ENCODE measurements at regions not wholly inside any gene's neighbourhood (a gene's known extent, or its start where the extent isn't known, plus 50 kb on each side); places are given as distances from the start of the nearest gene placed in this dataset.

DNA sequence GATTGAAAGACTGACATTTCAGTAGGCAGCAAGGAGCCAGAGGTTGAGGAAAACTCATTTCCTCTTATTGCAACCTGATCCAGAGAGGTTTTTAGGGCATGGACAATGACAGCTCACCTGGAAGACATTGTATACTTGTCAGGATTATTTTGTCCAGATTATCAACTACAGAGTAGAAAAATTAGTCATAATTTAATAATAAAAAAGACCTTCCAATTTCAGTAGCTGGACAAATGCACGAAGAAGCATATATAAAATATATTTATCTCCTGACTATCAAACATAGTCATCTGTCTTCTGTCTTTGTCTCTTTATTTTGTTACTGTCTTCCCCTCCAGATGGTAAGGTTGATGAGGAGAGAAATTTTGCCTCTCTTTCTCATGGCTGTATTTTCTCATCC, 330.6 kb upstream of the RAG2 start:
- no peak for DNase-seq (ENCODE audit: low read depth in 2 of 2)

GRCh38 chr11:36899800-36900199, 301.8 kb upstream of the RAG2 start:
- no peak for DNase-seq (ENCODE audit: low read depth in 2 of 2)

- DNase-seq (ENCODE audit: low read depth in 2 of 2) = no peak
Observed at GRCh38 chr11:36890841-36891240, 292.8 kb upstream of the RAG2 start.

DNA sequence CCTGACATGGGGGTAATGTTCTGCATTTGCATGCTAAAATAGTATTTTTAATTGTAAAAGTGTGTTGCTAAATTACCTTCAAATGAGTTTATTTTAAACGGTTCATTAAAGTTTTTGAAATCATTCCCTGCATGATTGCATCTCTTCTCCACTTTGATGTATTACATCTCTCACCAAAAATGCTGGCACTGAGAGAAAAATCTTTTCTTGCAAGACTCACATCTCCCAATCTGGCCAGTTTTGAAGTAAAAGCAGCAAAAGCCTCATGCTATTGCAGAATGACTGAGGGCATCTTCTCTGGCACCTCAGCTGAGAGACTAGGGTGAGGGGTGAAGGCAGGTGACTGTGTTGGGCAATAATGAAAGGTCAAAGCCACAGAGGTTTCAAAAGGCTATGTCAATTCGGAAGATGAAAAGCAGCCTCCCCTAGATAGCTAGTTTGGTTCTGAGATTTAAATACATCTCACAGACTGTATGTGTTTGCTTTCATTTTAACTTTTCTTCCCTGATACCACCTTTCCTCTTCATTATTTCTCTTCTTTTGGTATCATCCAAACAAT, 292.2 kb upstream of the RAG2 start:
- DNase-seq (ENCODE audit: low read depth in 2 of 2) = no peak

DNA sequence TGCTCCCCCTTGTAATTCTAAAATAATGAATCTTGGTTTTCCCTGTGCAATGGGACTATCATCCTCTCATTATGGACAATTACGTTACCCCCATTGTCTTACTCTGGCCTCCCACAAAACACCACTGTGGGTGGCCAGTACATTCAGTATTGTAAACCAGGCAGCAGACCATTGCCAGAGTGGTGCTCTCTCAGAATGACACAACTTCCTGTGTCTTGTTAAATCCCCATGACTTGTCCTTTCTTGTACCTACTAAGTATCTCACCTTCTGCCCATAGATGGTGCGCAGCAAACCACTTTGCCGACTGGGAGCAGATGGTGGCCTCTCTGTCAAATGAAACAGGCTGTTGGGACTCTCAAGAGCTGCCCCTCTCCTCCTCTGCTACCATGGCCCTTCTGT, 287.1 kb upstream of the RAG2 start:
- no peak for DNase-seq (ENCODE audit: low read depth in 2 of 2)

DNA sequence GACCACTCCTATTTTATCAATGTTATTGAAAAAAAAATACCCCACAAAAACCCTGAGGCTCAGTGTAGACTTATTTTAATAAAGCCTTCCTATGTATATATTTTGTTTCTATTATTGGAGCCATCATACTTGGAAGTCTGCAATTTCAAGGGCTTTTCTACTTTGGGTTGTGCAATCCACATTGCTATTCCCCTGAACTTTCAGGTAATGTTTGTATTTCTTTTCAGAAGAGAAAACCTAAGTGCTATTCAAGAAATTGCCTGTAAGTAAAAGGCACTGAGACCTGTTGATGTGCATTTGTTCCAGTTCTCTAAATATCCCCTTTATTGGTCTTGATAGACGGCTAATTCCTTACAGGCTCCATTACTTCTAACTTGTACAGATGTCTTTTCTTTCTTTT, 280.7 kb upstream of the RAG2 start:
- no peak for DNase-seq (ENCODE audit: low read depth in 2 of 2)

DNA sequence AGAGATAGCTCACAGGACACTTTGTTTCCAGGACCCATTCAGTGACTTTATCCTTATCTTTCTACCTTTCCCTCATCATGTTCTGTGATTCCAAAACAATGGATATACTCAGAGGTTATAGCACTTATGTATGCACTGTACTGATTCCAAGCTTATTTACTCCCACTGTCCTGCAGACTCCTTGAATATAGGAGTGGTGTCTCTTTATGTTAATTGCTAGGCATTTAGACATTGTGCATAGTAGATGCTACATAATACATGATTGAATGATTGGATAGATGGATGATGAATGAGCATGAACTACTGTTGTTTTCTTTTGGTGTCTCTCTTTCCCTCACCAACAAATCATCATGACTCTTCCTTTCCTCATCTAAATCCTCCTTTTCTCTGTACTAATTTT, 279.1 kb upstream of the RAG2 start:
- DNase-seq (ENCODE audit: low read depth in 2 of 2) = no peak

- no peak for DNase-seq (ENCODE audit: low read depth in 2 of 2)
Observed at GRCh38 chr11:36876266-36876665, 278.2 kb upstream of the RAG2 start.

DNA sequence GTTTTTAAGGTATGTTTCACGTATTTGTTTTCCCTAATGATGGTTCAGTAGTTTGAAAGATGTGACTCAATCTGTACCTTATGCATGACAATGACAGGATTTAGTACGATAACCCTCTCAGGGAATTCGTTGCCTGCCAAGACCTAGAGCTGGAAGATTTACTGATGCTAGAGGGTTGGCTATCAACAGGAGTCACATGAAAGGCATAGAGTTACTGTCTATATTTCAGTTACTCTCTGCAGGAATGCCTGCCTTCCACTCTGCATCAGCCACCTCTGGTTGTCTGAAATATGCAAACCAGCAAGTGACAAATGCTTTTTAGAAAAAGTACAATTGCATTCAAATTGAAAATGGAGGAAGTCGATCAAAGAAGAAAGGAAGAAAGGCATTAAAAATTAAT, 276.3 kb upstream of the RAG2 start:
- no peak for DNase-seq (ENCODE audit: low read depth in 2 of 2)

GRCh38 chr11:36870361-36870760, 272.3 kb upstream of the RAG2 start:
- DNase-seq (ENCODE audit: low read depth in 2 of 2) = no peak

- no peak for DNase-seq (ENCODE audit: low read depth in 2 of 2)
Observed at GRCh38 chr11:36868380-36868779, 270.3 kb upstream of the RAG2 start.

GRCh38 chr11:36865846-36866245, 267.8 kb upstream of the RAG2 start:
- no peak for DNase-seq (ENCODE audit: low read depth in 2 of 2)

- no peak for DNase-seq (ENCODE audit: low read depth in 2 of 2)
Observed at GRCh38 chr11:36854875-36855274, 256.8 kb upstream of the RAG2 start.

DNA sequence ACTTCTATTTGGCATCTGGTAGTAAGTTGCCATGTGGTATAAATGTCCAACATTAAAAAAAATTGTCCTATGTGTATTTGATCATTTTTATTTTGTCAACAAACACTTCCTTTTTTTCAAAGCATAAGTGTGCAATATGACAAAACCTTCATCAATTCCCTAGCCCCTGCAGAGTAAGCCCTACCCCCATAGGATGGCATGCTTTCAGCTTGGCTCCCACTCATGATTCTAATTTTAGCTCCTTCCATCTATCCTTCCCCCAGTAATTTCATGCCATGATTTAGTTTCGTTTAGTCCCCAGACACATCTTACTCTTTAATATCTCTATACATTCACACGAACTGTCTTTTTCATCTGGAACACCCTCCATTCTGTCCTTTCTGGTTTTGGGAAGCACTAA, 250.6 kb upstream of the RAG2 start:
- DNase-seq (ENCODE audit: low read depth in 2 of 2) = no peak

DNA sequence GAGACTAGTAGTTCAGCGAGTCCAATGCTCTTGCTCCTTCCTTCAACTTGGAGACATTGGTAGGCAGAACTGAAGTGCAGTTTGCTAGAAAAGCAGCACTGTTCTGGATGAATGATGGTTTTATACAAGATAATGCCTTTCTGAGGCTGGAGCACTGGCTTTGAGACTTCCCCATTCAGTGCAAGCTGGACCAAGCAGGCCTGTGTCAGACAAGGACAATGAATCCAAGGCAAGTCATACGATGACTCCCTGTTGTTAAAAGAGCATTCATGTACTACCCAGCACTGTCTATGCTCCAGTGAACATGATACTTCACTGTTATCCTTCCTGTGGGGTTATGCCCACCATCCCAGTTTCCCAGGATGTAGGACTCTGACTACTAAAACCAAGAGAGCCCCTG, 242.3 kb upstream of the RAG2 start:
- DNase-seq (ENCODE audit: low read depth in 2 of 2) = no peak

- no peak for DNase-seq (ENCODE audit: low read depth in 2 of 2)
Observed at GRCh38 chr11:36837831-36838437, 239.9 kb upstream of the RAG2 start.

GRCh38 chr11:36825251-36825650, 227.2 kb upstream of the RAG2 start:
- DNase-seq (ENCODE audit: low read depth in 2 of 2) = no peak

GRCh38 chr11:36824349-36824748, 226.3 kb upstream of the RAG2 start:
- no peak for DNase-seq (ENCODE audit: low read depth in 2 of 2)

GRCh38 chr11:36822829-36823228, 224.8 kb upstream of the RAG2 start:
- DNase-seq (ENCODE audit: low read depth in 2 of 2) = no peak

DNA sequence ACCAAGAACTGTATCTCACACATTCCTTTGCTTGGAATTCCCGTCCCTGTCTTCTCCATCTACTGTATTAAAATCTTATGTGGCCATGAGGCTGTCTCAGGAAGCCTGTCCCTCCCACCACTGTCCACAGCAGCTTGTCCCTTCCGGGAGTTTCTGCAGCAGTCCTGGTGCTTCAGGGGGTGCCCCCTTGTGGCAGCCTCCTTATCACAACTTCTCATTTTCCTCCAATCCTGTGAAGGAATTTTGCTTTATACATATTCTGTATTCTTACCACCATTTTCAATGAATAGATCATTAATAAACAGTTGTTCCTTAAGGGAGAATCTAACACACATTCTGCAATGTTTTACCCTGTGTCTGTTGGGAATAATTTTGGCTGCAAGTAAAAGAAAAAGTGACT, 220.4 kb upstream of the RAG2 start:
- no peak for DNase-seq (ENCODE audit: low read depth in 2 of 2)

- no peak for DNase-seq (ENCODE audit: low read depth in 2 of 2)
Observed at GRCh38 chr11:36817336-36817965, 219.4 kb upstream of the RAG2 start.

DNA sequence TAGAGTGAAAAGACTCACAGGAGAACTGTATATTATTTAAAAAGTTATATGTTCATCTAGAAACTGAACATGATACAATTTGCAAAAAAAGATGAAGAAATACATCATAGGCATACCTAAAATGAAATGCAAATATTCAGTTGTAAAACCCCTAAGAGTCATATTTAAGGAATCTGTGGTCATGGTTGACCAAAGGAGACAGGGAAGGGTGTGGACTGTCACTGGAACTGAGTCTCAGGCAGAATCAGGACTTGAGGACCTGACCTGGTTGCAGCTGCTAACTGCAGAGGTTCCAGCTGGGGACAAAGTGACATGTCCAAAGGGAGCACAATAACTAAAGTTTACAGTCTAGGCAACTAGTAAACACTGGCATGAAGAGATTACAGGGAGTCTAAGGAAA, 211.3 kb upstream of the RAG2 start:
- DNase-seq (ENCODE audit: low read depth in 2 of 2) = no peak

GRCh38 chr11:36807871-36808270, 209.8 kb upstream of the RAG2 start:
- no peak for DNase-seq (ENCODE audit: low read depth in 2 of 2)

- DNase-seq (ENCODE audit: low read depth in 2 of 2) = no peak
Observed at GRCh38 chr11:36803084-36803483, 205.0 kb upstream of the RAG2 start.
